ENCODE measurements at regions not wholly inside any gene's neighbourhood (a gene's known extent, or its start where the extent isn't known, plus 50 kb on each side); places are given as distances from the start of the nearest gene placed in this dataset.

DNA sequence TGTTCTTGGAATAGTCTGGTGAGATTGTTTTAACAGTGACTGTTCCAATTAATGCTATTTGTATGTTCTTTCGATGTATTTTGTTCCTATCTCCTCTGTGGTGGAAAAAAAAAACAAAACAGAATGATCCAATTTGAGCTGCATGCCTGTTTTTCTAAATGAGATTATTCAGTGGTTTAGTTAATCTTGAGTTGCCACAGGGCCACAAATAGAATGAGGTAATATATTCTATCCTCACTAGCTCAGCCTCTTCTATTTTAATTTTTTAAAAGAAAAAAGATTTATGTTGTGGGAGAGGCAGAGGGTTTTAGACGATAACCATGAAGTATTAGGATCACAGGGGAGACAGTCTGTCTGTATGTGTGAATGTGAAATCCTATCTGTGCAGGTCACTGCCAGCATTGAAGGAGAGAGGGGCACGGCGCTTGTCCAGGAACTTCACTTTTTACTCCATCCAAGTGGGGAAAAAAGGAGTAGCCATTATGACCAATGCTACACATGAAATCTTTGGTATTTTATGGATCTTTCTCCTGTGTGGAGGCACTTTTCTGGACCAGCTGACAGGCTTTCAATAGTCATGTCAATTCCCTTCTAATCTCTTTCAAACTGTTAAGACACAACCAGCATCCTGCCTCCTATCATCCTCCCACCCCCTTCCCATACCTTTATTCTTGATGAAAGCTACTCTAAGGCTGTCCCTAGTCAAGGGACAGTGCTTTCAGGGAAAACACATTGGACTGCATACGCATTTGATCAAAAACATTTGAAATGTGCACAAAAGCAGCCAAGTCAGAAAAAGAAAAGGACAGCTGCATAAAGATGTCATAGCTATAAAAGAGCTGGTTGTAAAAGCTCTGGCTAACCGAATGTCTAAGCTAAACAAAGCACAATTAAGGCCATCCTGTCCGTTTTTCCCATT is 1063.8 kb upstream of the INTU start (continued):
- TF ChIP-seq USF2 (IDR thresholded peaks at IDR 0.05; ENCODE audit: borderline replicate concordance, low read depth, low read length) = no peak
- TF ChIP-seq POLR2AphosphoS2 (IDR thresholded peaks at IDR 0.05; ENCODE audit: low read depth, low read length) = no peak
- no peak for TF ChIP-seq NFYA (IDR thresholded peaks at IDR 0.05; ENCODE audit: borderline replicate concordance, low read depth, low read length)
- TF ChIP-seq BACH1 (IDR thresholded peaks at IDR 0.05; ENCODE audit: borderline replicate concordance) = no peak

DNA sequence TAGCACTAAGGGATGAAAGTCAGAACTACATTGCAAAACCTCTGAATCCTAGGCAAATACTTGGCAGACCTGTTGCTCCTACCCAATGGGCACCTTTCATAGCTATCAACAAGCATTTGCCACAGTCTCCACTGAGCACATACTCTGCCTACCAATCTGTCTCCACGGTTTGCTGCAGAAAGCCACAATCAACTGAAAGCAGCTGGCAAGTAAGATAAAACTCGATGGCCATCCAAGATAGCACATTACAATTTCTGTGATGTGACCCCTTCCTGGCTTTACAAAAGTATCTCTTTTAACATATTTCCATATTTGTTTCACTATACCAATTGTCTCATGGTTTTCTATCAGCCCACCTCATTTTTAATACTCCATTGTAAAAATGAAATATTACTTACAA is 1060.5 kb upstream of the INTU start:
- ChIA-PET SMC1A (ENCODE audit: uncharacterized antibody, unreplicated experiment) (no interaction called here), RAD21 (ENCODE audit: unreplicated experiment) (no interaction called here), CTCF (no interaction called here), POLR2A (no interaction called here)
- in situ Hi-C loops (cut with MboI) = no loop called here
- H3K9me3 ChIP-seq (replicated peaks; ENCODE audit: control insufficient read depth, insufficient read depth, low read length) = no peaks in the 10 kb centered on the region
- no peak overlapping the region for H2AFZ ChIP-seq (ENCODE audit: control insufficient read depth, low read depth, low read length)
- no peak overlapping the region for H3K4me3 ChIP-seq
- no TSS peak for BruUV-seq (replicated peaks)
- no peak overlapping the region for H3K9ac ChIP-seq (ENCODE audit: control insufficient read depth, insufficient read depth, low read length)
- H3K27me3 ChIP-seq (replicated peaks in 1 of 2; ENCODE audit: control insufficient read depth in 2 of 2, insufficient read depth in 2 of 2, low read length in 1 of 2) = no peaks in the 10 kb centered on the region
- DNase-seq (ENCODE audit: low read depth, low spot score) (no peak), ATAC-seq (no peak), FAIRE-seq (no peak)
- no peaks in the 10 kb centered on the region for H3K79me2 ChIP-seq (ENCODE audit: control insufficient read depth, insufficient read depth, low read length)
- no peaks in the 10 kb centered on the region for H3K36me3 ChIP-seq (ENCODE audit: control insufficient read depth in 2 of 2, insufficient read depth in 2 of 2, low read length in 1 of 2)
- no peaks in the 10 kb centered on the region for H4K20me1 ChIP-seq (ENCODE audit: control insufficient read depth, insufficient read depth)
- 0% methylated on average over 2 of the region's 2 CpGs for WGBS (ENCODE audit: insufficient coverage, insufficient replicate concordance, low lambda C conversion rate, missing lambda C conversion rate)
- no peaks in the 10 kb centered on the region for H3K4me1 ChIP-seq (ENCODE audit: control insufficient read depth, insufficient read depth, low read length)
- TF ChIP-seq TBL1XR1 (IDR thresholded peaks at IDR 0.05; ENCODE audit: low read depth, low read length) = no peak
- no peak for TF ChIP-seq CEBPB (IDR thresholded peaks at IDR 0.05; ENCODE audit: borderline replicate concordance in 1 of 2, low read depth in 2 of 2, low read length in 2 of 2)
- no peak for TF ChIP-seq GATAD2B (conservative IDR thresholded peaks at IDR 0.05; ENCODE audit: low read depth)
- no peak for TF ChIP-seq NR2C2 (IDR thresholded peaks at IDR 0.05; ENCODE audit: borderline replicate concordance, control insufficient read depth, insufficient read length, low read depth)
- TF ChIP-seq, protein P1, sequence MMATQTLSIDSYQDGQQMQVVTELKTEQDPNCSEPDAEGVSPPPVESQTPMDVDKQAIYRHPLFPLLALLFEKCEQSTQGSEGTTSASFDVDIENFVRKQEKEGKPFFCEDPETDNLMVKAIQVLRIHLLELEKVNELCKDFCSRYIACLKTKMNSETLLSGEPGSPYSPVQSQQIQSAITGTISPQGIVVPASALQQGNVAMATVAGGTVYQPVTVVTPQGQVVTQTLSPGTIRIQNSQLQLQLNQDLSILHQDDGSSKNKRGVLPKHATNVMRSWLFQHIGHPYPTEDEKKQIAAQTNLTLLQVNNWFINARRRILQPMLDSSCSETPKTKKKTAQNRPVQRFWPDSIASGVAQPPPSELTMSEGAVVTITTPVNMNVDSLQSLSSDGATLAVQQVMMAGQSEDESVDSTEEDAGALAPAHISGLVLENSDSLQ (IDR thresholded peaks at IDR 0.05) = no peak
- TF ChIP-seq, protein P2, sequence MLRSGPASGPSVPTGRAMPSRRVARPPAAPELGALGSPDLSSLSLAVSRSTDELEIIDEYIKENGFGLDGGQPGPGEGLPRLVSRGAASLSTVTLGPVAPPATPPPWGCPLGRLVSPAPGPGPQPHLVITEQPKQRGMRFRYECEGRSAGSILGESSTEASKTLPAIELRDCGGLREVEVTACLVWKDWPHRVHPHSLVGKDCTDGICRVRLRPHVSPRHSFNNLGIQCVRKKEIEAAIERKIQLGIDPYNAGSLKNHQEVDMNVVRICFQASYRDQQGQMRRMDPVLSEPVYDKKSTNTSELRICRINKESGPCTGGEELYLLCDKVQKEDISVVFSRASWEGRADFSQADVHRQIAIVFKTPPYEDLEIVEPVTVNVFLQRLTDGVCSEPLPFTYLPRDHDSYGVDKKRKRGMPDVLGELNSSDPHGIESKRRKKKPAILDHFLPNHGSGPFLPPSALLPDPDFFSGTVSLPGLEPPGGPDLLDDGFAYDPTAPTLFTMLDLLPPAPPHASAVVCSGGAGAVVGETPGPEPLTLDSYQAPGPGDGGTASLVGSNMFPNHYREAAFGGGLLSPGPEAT (IDR thresholded peaks at IDR 0.05; ENCODE audit: low read depth) = no peak
- no peak for TF ChIP-seq MTA3 (IDR thresholded peaks at IDR 0.05; ENCODE audit: borderline replicate concordance, low read length)
- TF ChIP-seq ETV6 (conservative IDR thresholded peaks at IDR 0.05 in 1 of 2, IDR thresholded peaks at IDR 0.05 in 1 of 2; ENCODE audit: borderline replicate concordance in 1 of 2, low read depth in 1 of 2) = no peak
- H3K4me2 ChIP-seq (ENCODE audit: control insufficient read depth, insufficient read depth) = no peak overlapping the region
- no peak overlapping the region for H3K27ac ChIP-seq (ENCODE audit: control insufficient read depth, insufficient read depth)
- intact Hi-C loops (cut with micrococcal nuclease; ENCODE audit: unreplicated experiment) = no loop called here
